Skin epidermis (tissue), 12 donors: ENCODE measurements at regions not wholly inside any gene's neighbourhood (a gene's known extent, or its start where the extent isn't known, plus 50 kb on each side); places are given as distances from the start of the nearest gene placed in this dataset.

Source experiments
- H3K27ac ChIP-seq, 21 experiments: fragments of 200-600 bp; sonication (generic) in 11 of 21; one replicate each; pipeline ENCODE4 v1.5.0; 2020; ENCODE audit warnings: mild to moderate bottlenecking in 3 of 21, inconsistent platforms in 2 of 21, moderate library complexity in 2 of 21
- H3K4me3 ChIP-seq, 7 experiments: fragments of 200-600 bp; sonication (generic) in 2 of 7; one replicate each; pipeline ENCODE4 v1.5.0; 2020; ENCODE audit warnings: inconsistent platforms in 2 of 7, mild to moderate bottlenecking in 2 of 7, moderate library complexity in 1 of 7

- H3K27ac ChIP-seq, result no peak overlapping the region
- H3K4me3 ChIP-seq, result no peak overlapping the region
Measured at GRCh38 chr2:236513956-236514355, 55.7 kb upstream of the ACKR3 start.

GRCh38 chr2:236516708-236517107 lies 52.9 kb upstream of the ACKR3 start:
- peak overlapping the region in 1 of 21 experiments; percentile 33 for H3K27ac ChIP-seq
- H3K4me3 ChIP-seq, result no peak overlapping the region

GRCh38 chr2:236517251-236518031 lies 52.2 kb upstream of the ACKR3 start:
- Histone ChIP-seq H3K27ac (peak overlapping the region in 1 of 21 experiments; percentile 33), H3K4me3 (no peak overlapping the region)
